Thyroid gland (tissue), 4 donors: ENCODE measurements at regions not wholly inside any gene's neighbourhood (a gene's known extent, or its start where the extent isn't known, plus 50 kb on each side); places are given as distances from the start of the nearest gene placed in this dataset.

ENCODE experiments used
- POLR2A ChIP-seq, 2 donors: fragments of 450-650 bp; IDR thresholded peaks; one replicate each; pipeline ENCODE4 v1.6.1; 2017; ENCODE audit warnings: antibody characterized with exemption in 2 of 2, mild to moderate bottlenecking in 2 of 2, moderate library complexity in 1 of 2
- TF ChIP-seq, protein P1 (sequence below), 6 experiments: fragments of 200-600 bp in 3 of 6; fragments of 450-650 bp in 3 of 6; sonication (generic) in 3 of 6; IDR thresholded peaks; one replicate each; pipeline ENCODE4 v1.5.1; 2016 to 2019; ENCODE audit warnings: antibody characterized with exemption in 6 of 6, mild to moderate bottlenecking in 2 of 6, inconsistent platforms in 1 of 6, moderate library complexity in 1 of 6

DNA sequence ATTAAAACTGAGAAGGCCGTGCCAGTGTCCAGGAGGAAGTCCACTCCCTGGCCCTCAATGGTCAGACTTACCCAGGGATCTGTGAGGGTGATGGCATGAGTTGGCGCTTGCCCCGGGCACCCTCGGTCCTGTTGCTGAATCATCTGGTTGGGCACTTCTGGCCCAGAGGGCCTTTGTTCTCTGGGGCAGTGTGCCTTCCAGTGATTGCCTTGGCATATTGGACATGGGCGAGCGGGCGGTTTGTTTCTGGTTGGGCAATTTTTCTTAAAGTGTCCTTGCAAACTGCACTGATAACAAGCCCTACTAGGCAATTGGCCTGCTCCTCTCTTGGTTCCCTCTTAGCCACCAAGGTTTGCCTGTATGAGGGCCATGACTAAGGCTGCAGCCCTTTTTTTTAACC lies 69.5 kb upstream of the ZDHHC17 start:
- TF ChIP-seq, protein P1, sequence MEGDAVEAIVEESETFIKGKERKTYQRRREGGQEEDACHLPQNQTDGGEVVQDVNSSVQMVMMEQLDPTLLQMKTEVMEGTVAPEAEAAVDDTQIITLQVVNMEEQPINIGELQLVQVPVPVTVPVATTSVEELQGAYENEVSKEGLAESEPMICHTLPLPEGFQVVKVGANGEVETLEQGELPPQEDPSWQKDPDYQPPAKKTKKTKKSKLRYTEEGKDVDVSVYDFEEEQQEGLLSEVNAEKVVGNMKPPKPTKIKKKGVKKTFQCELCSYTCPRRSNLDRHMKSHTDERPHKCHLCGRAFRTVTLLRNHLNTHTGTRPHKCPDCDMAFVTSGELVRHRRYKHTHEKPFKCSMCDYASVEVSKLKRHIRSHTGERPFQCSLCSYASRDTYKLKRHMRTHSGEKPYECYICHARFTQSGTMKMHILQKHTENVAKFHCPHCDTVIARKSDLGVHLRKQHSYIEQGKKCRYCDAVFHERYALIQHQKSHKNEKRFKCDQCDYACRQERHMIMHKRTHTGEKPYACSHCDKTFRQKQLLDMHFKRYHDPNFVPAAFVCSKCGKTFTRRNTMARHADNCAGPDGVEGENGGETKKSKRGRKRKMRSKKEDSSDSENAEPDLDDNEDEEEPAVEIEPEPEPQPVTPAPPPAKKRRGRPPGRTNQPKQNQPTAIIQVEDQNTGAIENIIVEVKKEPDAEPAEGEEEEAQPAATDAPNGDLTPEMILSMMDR (IDR thresholded peaks at IDR 0.05): no peak
- no peak for TF ChIP-seq POLR2A (IDR thresholded peaks at IDR 0.05)
